Heart right ventricle (tissue), 16 donors: ENCODE measurements at regions not wholly inside any gene's neighbourhood (a gene's known extent, or its start where the extent isn't known, plus 50 kb on each side); places are given as distances from the start of the nearest gene placed in this dataset.

Experiments used
- ATAC-seq, 8 donors: fragments of 200-7000 bp; cut with Tn5 transposase; one replicate each; pipeline ENCODE4 v1.9.1; 2020; ENCODE audit warnings: mild to moderate bottlenecking in 8 of 8, moderate library complexity in 8 of 8, moderate number of reproducible peaks in 1 of 8
- DNase-seq, 2 donors: peaks; one replicate each; pipeline ENCODE4 v3.0.0-alpha.2; 2020
- H3K27ac ChIP-seq, 10 donors: fragments of 200-600 bp; sonication (generic) in 2 of 10; one replicate each; pipeline versions ENCODE4 v1.5.0 to v1.8.0; 2020 to 2022; ENCODE audit warnings: mild to moderate bottlenecking in 3 of 10
- H3K27me3 ChIP-seq, 7 donors: fragments of 200-600 bp; one replicate each; pipeline ENCODE4 v1.8.0; 2021 to 2022; ENCODE audit warnings: mild to moderate bottlenecking in 2 of 7
- H3K36me3 ChIP-seq, 9 donors: fragments of 200-600 bp; sonication (generic) in 1 of 9; one replicate each; pipeline versions ENCODE4 v1.5.0 to v1.8.0; 2020 to 2022; ENCODE audit warnings: mild to moderate bottlenecking in 2 of 9
- H3K4me1 ChIP-seq, 9 donors: fragments of 200-600 bp; sonication (generic) in 1 of 9; one replicate each; pipeline versions ENCODE4 v1.5.0 to v1.8.0; 2020 to 2022; ENCODE audit warnings: mild to moderate bottlenecking in 4 of 9
- H3K4me3 ChIP-seq, 10 donors: fragments of 200-600 bp; sonication (generic) in 2 of 10; one replicate each; pipeline versions ENCODE4 v1.5.0 to v1.8.0; 2020 to 2022; ENCODE audit warnings: mild to moderate bottlenecking in 7 of 10, moderate library complexity in 2 of 10
- H3K9me3 ChIP-seq, 11 donors: fragments of 200-600 bp in 10 of 11; sonication (generic) in 2 of 11; one replicate each; pipeline versions ENCODE4 v1.5.0 to v1.8.0; 2013 to 2022; ENCODE audit warnings: mild to moderate bottlenecking in 2 of 11, control low read depth in 1 of 11, moderate library complexity in 1 of 11
- WGBS, 2 donors: extraction: QIAGEN DNeasy Blood & Tissue Kit; methylation state at CpG; one replicate each; pipeline ENCODE4 v1.1.7; 2013; ENCODE audit warnings: inconsistent platforms in 1 of 2; 5-methylcytosine and 5-hydroxymethylcytosine counted together
- intact Hi-C, 10 donors: fragments of 100-400 bp; cut with DNase I; formaldehyde crosslinking; loops; one replicate each; pipeline versions ENCODE4 v1.11.1 to v1.14.2; 2022
- TF ChIP-seq, protein P1 (sequence below), 9 donors: fragments of 200-600 bp; sonication (generic) in 2 of 9; IDR thresholded peaks; one replicate each; pipeline versions ENCODE4 v1.5.0 to v1.8.0; 2021 to 2022; ENCODE audit warnings: antibody characterized with exemption in 9 of 9, mild to moderate bottlenecking in 5 of 9, moderate library complexity in 1 of 9
- donor health status: Arrhythmogenic right ventricular cardiomyopathy.
- donor health status: ischemic (EF 13 %, LVEDD 7.1; RV severe dilation, severe dysfunction).
- donor health status: healthy with polysubstance abuse.
- donor health status: DM: no; HTN: yes; CAD: no.
- donor health status: DM: no; HTN: no; CAD: no.
- donor health status: ischemic (EF 25% LVEDD 6.9; RV normal size, moderate dysfunction).
- donor health status: ischemic (EF 25% LVEDD 5.7; RV mildly dilated, moderate dysfunction).
- donor health status: healthy.
- donor health status: DM: yes; HTN: yes; CAD: no.
- donor health status: Ischemic cardiomyopathy.
- donor health status: ischemic (EF 35%, LVEDD 5.7; RV mildly dilated, moderate dysfunction).
- donor health status: nonischemic (EF 11% LVEDD 7.7; RV severe dilation, severe dysfunction).
- donor health status: DM: yes; HTN: yes; CAD: no.
- donor health status: PGD.
- donor health status: ischemic (EF 29% LVEDD 5.4; RV normal size, mild dysfunction).
- donor health status: nonischemic (EF 23%, LVEDD 6.1; RV moderate dilation, normal function).

DNA sequence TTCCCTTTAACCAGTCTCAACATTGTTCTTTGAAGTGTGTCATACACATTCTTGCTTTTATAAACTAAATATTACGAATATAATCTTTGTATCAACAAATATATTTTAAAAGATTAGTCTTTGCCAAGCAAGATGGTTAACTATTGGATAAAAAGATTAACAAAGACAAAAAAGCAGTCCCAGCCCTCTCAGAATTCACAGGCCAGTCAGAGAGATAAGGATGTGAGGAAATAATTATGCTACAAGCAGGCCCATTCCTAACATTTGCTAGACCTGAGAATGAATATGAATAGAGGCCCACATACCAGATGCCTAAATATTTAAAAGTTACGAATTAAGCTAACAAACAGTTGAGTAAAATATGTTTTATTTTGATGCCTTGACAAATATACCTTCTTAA is 457.7 kb downstream of the CETN3 start:
- DNase-seq (no peak), ATAC-seq (no peak)
- Histone ChIP-seq H3K36me3 (no peaks in the 10 kb centered on the region), H3K4me1 (peaks cover 0 to 15% (median 4%) of the 10 kb centered on the region in 9 donors), H3K27me3 (no peaks in the 10 kb centered on the region), H3K27ac (no peak overlapping the region), H3K4me3 (no peak overlapping the region), H3K9me3 (no peaks in the 10 kb centered on the region)
- TF ChIP-seq, protein P1, sequence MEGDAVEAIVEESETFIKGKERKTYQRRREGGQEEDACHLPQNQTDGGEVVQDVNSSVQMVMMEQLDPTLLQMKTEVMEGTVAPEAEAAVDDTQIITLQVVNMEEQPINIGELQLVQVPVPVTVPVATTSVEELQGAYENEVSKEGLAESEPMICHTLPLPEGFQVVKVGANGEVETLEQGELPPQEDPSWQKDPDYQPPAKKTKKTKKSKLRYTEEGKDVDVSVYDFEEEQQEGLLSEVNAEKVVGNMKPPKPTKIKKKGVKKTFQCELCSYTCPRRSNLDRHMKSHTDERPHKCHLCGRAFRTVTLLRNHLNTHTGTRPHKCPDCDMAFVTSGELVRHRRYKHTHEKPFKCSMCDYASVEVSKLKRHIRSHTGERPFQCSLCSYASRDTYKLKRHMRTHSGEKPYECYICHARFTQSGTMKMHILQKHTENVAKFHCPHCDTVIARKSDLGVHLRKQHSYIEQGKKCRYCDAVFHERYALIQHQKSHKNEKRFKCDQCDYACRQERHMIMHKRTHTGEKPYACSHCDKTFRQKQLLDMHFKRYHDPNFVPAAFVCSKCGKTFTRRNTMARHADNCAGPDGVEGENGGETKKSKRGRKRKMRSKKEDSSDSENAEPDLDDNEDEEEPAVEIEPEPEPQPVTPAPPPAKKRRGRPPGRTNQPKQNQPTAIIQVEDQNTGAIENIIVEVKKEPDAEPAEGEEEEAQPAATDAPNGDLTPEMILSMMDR (IDR thresholded peaks at IDR 0.05) = no peak
- intact Hi-C loops = no loop called here
- WGBS, 2 donors = 79 to 83% methylated on average over 2 of the region's 2 CpGs

- DNase-seq = no peak
- H3K36me3 ChIP-seq = no peaks in the 10 kb centered on the region
- H3K9me3 ChIP-seq = no peaks in the 10 kb centered on the region
- H3K27me3 ChIP-seq = no peaks in the 10 kb centered on the region
- no peak for ATAC-seq
- no peak overlapping the region for H3K27ac ChIP-seq
- 60 to 62% methylated on average over 1 of the region's 1 CpG for WGBS, 2 donors
- H3K4me1 ChIP-seq = peaks cover 0 to 10% (median 0%) of the 10 kb centered on the region in 9 donors
- H3K4me3 ChIP-seq = no peak overlapping the region
- TF ChIP-seq, protein P1 (IDR thresholded peaks at IDR 0.05) = no peak
- intact Hi-C loops = no loop called here
These were observed 459.3 kb downstream of the CETN3 start for GRCh38 chr5:89950234-89950633.

DNA sequence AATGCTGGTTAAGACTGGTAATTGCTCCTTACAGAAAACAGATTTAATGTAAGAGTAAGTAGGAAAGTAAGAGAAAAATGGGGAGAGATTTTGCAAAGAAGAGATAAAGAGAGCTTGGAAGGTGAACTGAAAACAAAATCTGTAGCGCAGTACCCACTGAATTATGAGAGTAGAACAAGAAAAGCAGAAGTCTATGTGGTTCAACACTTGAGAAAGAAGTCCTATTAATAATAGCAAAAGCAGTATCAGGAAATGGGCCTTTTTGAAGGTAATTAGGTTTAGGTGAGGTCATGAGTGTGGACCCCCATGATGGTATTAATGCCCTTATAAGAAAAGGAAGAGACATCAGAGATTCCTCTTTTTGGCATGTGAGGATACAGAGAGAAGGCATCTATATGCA is 460.6 kb downstream of the CETN3 start:
- intact Hi-C loops = no loop called here
- 97 to 100% methylated on average over 1 of the region's 1 CpG for WGBS, 2 donors
- no peak for DNase-seq
- H3K36me3 ChIP-seq = no peaks in the 10 kb centered on the region
- H3K4me1 ChIP-seq = peaks cover 0 to 10% (median 0%) of the 10 kb centered on the region in 9 donors
- H3K9me3 ChIP-seq = no peaks in the 10 kb centered on the region
- no peak overlapping the region for H3K4me3 ChIP-seq
- no peak overlapping the region for H3K27ac ChIP-seq
- no peak for ATAC-seq
- H3K27me3 ChIP-seq = no peaks in the 10 kb centered on the region
- TF ChIP-seq, protein P1 (IDR thresholded peaks at IDR 0.05) = no peak

DNA sequence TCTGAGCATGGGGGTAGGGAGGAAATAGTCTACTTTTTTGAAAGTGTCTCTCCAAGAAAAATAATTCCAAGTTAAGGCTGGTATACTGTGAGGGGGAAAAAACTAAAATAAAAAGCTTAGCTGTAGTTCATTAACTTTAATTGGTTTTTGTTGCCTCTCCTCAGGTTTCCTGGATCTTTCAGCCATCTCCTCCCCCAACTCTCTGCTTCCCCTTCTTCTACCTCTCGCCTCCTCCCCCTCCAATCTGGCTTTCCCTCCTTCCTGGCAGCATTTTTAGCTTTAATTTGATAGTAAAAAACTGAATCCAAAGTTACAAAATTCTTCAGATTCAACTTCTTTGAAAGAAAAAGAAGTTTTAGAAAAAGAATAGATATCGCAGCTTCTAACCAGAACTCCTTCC is 462.6 kb downstream of the CETN3 start:
- ATAC-seq = no peak
- no peaks in the 10 kb centered on the region for H3K36me3 ChIP-seq
- WGBS, 2 donors = 57 to 62% methylated on average over 2 of the region's 2 CpGs
- peak overlapping the region in 2 of 10 donors; percentile 0 to 23 for H3K27ac ChIP-seq
- intact Hi-C loops = no loop called here
- DNase-seq = no peak
- H3K4me3 ChIP-seq = no peak overlapping the region
- peaks cover 0 to 10% (median 0%) of the 10 kb centered on the region in 9 donors for H3K4me1 ChIP-seq
- TF ChIP-seq, protein P1 (IDR thresholded peaks at IDR 0.05) = no peak
- no peaks in the 10 kb centered on the region for H3K27me3 ChIP-seq
- H3K9me3 ChIP-seq = no peaks in the 10 kb centered on the region
